Hematopoietic multipotent progenitor cell treated with erythropoietin and hydrocortisone succinate and interleukin-3 and kit ligand, for 6 days (in vitro differentiated cells): ENCODE measurements at regions not wholly inside any gene's neighbourhood (a gene's known extent, or its start where the extent isn't known, plus 50 kb on each side); places are given as distances from the start of the nearest gene placed in this dataset.
"Not testable (repeated sequence)": the region's sequence is repeated elsewhere in the genome, so short reads cannot be mapped to it uniquely, and the experiment has no call there.

ENCODE experiments used
- DNase-seq: peaks from one replicate; pipeline ENCODE4 v3.0.0-alpha.2; 2015

- DNase-seq = not testable (repeated sequence)
Measured at GRCh38 chr7:149628361-149629149, 130.9 kb upstream of the ZNF746 start.

GRCh38 chr7:149627911-149628310 is 130.3 kb upstream of the ZNF746 start:
- no peak for DNase-seq

GRCh38 chr7:149626972-149627371 is 129.4 kb upstream of the ZNF746 start:
- no peak for DNase-seq

GRCh38 chr7:149625947-149626392 is 128.4 kb upstream of the ZNF746 start:
- no peak for DNase-seq

GRCh38 chr7:149625340-149625946 is 127.8 kb upstream of the ZNF746 start:
- DNase-seq = peak; percentile 89

- peak; percentile 97 for DNase-seq
Measured at GRCh38 chr7:149624419-149625339, 127.1 kb upstream of the ZNF746 start.

GRCh38 chr7:149624006-149624405 is 126.4 kb upstream of the ZNF746 start:
- DNase-seq = peak; percentile 61

- DNase-seq = peak; percentile 53
Measured at GRCh38 chr7:149623262-149623997, 125.8 kb upstream of the ZNF746 start.

GRCh38 chr7:149622444-149623210 is 125.0 kb upstream of the ZNF746 start:
- no peak for DNase-seq

GRCh38 chr7:149621776-149622175 is 124.2 kb upstream of the ZNF746 start:
- DNase-seq = peak; percentile 68

- DNase-seq = no peak
Measured at GRCh38 chr7:149620961-149621360, 123.4 kb upstream of the ZNF746 start.

- DNase-seq = no peak
Measured at GRCh38 chr7:149616898-149617297, 119.3 kb upstream of the ZNF746 start.

- no peak for DNase-seq
Measured at GRCh38 chr7:149615690-149616270, 118.2 kb upstream of the ZNF746 start.

GRCh38 chr7:149610441-149611011 is 112.9 kb upstream of the ZNF746 start:
- no peak for DNase-seq

GRCh38 chr7:149608168-149608567 is 110.6 kb upstream of the ZNF746 start:
- DNase-seq = no peak

- no peak for DNase-seq
Measured at GRCh38 chr7:149607683-149608082, 110.1 kb upstream of the ZNF746 start.

GRCh38 chr7:149606826-149607225 is 109.2 kb upstream of the ZNF746 start:
- no peak for DNase-seq

- no peak for DNase-seq
Measured at GRCh38 chr7:149605696-149606095, 108.1 kb upstream of the ZNF746 start.

- no peak for DNase-seq
Measured at GRCh38 chr7:149604521-149604920, 106.9 kb upstream of the ZNF746 start.

- DNase-seq = not testable (repeated sequence)
Measured at GRCh38 chr7:149600669-149601330, 103.2 kb upstream of the ZNF746 start.
